ENCODE measurements at regions not wholly inside any gene's neighbourhood (a gene's known extent, or its start where the extent isn't known, plus 50 kb on each side); places are given as distances from the start of the nearest gene placed in this dataset.
"Not testable (repeated sequence)": the region's sequence is repeated elsewhere in the genome, so short reads cannot be mapped to it uniquely, and the experiment has no call there.

GRCh38 chr7:156590212-156590611, 50.4 kb upstream of the RNF32 start:
- no peak for DNase-seq

DNA sequence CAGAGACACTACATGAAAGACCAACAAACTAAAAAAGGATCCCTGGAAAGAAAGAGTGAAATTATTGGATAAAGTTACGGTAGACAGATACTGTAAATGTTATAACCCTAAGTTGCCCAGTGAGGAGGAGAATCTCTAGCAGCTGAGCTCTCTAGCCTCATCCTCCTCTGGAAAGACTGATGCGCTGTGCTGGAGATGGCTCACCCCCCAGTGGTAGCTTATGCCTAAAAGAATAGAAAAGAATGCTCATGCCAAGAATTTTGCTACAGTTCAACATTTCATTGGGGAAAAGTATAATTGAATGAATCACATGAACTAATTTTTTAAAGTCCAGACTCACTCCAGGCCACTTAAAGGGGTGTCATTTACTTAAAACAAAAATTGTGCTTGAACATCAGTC, 50.8 kb upstream of the RNF32 start:
- DNase-seq = no peak

GRCh38 chr7:156585926-156586325, 54.6 kb upstream of the RNF32 start:
- no peak for DNase-seq

GRCh38 chr7:156585025-156585648, 55.4 kb upstream of the RNF32 start:
- DNase-seq = no peak

- no peak for DNase-seq
Observed at GRCh38 chr7:156582591-156583123, 57.9 kb upstream of the RNF32 start.

DNA sequence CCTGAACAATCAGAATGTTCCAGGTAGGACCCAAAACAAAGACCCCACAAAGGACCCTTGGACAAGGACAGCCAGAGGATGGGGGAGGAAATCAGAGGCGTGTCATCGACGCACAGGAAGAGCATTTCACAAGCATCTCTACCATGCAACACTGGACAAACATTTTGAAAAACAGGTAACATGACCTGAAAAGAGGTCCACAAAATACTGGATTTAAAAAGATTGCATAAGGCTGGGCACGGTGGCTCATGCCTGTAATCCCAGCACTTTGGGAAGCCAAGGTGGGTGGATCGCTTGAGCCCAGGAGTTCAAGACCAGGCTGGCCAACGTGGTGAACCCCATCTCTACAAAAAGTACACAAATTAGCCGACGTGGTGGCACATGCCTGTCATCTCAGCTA, 60.5 kb upstream of the RNF32 start:
- no peak for DNase-seq

- DNase-seq = no peak
Observed at GRCh38 chr7:156579566-156579965, 61.0 kb upstream of the RNF32 start.

GRCh38 chr7:156578978-156579430, 61.6 kb upstream of the RNF32 start:
- no peak for DNase-seq

GRCh38 chr7:156578578-156578940, 62.0 kb upstream of the RNF32 start:
- no peak for DNase-seq

DNA sequence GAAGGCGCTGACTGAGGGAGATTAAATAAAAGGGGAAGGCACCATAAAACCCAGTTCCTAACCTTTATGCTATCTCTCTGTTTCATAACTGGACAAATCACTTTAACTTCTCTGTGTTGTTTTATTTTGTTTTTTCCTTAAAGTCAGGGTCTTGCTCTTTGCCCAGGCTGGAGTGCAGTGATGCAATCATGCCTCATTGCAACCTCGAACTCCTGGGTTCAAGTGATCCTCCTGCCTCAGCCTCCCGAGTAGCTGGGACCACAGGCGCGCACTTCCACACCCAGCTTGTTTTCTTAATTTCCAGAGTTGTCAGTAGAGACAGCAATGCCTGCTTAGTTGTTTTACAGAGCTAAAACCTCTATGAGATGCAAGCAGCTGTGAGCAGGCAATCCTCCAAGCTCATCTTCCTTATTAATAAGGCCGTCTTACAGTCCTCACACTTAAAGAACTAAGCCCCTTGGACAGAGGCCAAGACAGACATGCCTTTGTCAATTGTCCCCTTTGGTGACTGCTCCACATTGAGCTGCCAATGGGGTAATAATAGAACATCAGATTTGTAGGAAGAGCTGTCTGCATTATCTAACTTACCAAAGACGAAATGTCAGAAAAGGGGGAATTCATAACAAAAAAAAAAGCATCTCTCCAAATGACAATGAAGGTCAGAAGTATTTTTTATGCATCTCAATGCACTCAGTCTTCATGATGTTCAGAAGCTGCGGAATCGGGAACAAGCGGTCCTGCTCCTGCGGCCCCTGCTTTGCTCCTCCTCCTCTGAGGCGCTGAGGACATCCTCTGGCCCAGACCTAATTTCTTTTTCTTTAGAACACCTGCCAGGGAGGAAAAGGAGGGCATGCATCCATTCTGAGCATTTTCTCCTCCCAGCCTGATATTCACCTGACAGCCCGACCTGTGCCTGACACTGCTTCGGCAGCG, 62.7 kb upstream of the RNF32 start:
- DNase-seq = no peak

- no peak for DNase-seq
Observed at GRCh38 chr7:156576216-156577058, 64.1 kb upstream of the RNF32 start.

- no peak for DNase-seq
Observed at GRCh38 chr7:156568258-156568657, 72.3 kb upstream of the RNF32 start.

DNA sequence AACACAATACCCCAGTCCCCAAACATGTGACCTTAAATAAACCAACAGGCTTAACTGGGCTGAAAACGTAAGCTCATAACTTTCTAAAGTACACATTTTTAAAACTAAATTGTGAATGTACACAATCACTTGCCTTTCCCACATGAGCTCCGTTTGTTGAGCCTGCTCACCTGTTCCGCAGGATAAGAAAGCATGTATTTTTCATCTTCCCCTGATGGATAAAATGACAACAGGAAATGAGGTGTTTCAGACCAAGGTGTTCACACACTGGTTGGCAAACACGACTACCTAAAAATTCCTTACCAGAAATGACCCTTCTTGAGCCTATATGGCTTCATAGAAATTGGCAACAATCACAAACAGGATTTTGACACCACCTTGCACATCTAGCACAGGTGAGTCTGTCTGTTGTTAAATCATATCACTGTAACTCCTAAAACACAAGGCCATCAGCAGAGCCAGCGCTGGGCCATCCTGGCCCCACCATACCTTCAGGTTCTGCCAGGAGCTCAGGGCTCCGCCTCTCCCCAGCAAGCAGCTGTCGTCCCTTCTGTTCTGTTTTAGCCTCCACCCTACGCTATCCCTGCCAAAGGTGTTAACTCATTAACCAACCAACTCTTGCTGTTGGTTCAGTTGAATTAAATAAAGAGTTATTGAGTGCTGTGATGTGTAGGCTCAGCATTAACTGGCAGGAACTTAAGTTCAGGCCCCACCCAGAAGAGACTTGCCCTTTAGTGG, 73.6 kb upstream of the RNF32 start:
- no peak for DNase-seq

DNA sequence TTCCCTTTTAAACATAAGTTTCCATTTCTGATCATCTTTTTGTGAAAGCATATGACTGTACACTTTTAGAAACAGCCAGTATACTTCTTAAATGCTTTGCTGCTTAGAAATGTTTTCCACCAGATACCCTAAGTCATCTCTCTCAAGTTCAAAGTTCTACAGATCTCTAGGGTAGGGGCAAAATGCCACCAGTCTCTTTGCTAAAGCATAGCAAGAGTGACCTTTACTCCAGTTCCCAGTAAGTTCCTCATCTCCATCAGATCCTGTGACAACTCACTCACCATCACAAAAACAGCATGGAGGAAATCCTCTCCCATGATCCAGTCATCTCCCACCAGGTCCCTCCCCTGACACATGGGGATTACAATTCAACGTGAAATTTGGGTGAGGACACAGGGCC, 75.6 kb upstream of the RNF32 start:
- DNase-seq = not testable (repeated sequence)

DNA sequence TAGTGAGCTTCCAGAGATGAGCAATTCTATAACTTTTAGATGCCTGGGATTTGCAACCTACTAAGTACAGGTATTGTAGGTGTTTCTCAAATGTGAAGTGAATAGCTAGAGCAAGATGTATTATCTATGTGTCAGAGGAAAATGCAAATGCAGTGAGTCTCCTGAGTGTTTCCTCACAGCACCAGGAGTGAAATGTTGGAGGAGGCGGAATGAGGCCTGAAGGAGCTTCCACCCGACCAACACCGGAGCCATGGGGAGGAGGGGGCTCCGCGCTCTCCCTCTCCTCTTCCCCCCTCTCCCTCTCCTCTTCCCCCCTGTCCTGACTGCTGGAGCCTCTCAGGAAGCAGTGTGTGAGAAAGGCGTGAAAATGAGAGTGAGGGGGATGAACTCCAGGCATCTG, 79.9 kb upstream of the RNF32 start:
- no peak for DNase-seq

DNA sequence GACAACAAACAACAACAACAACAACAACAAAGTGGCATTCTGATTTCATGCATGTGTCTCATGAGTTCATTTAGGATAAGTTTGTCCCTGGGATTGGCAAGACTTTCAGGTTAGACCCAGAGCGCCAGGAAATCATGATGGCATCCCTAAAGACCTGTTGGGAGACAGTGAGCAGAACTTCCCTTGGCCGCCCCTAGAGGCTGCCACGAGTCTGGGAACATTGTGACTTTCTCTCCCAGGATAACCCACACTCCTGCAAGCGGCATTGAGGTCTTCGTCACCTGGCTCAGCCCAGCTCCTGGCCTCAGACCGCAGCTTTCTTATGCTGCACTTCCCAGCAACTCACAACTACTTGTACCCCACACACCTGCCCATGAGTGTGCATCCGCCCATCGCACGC, 80.5 kb upstream of the RNF32 start:
- no peak for DNase-seq

- DNase-seq = no peak
Observed at GRCh38 chr7:156559001-156559400, 81.6 kb upstream of the RNF32 start.

GRCh38 chr7:156558198-156558597, 82.4 kb upstream of the RNF32 start:
- DNase-seq = no peak

- DNase-seq = no peak
Observed at GRCh38 chr7:156556083-156556482, 84.5 kb upstream of the RNF32 start.

DNA sequence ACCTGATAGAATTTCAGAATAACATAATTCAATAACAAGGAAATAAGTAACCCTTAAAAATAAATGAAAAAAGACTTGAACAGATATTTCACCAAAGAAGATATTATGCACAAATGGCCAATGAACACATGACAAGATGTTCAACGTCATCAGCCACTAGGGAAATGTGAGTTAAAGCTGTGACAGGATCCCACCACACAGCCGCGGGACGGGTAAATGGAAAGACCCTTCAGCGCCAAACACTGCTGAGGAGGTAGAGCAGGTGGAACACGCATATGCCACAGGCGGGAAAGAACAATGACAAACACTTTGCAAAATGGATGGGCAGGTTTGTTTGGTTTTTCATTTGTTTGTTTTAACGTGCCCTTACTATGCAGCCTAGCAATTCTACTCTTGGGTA, 86.1 kb upstream of the RNF32 start:
- DNase-seq = no peak

GRCh38 chr7:156549636-156550035, 90.9 kb upstream of the RNF32 start:
- no peak for DNase-seq

DNA sequence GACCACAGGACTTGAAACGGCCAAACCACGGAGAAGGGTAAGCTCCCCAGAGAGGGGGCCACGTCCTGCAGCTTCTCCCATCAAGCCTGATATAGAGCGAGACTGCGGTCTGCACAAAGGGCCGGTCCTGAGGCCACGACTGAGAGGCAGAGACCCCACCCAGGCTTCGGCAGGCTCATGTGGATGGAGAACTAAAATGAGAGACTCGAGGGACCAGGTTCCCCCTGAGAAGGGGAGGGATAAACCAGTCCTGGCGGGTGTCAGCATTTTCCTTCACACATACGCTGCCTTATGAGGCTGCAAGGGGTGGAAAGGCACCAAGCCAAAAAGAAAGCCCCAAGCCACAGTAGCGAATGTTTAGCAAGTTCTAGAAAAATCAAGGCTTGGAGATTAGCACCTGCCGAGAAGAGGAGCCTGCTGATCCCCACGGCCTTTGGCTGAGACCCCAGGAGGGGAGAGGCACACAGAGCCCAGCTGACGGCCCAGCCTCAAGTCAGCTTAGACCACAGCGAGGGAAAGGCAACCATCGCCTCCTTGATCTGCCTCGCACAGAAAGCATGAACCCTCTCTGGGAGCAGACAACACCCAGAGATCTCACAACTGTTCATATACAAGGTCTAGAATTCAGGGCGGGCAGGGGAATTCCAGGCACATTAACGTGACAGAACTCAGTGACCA, 92.6 kb upstream of the RNF32 start:
- DNase-seq = no peak

All from activated naive CD4-positive, alpha-beta T cell (primary cell).